LNCaP clone FGC (cell line): ENCODE measurements at regions not wholly inside any gene's neighbourhood (a gene's known extent, or its start where the extent isn't known, plus 50 kb on each side); places are given as distances from the start of the nearest gene placed in this dataset.
"Not testable (repeated sequence)": the region's sequence is repeated elsewhere in the genome, so short reads cannot be mapped to it uniquely, and the experiment has no call there.

Experiments used
- DNase-seq: peaks from one replicate; pipeline ENCODE4 v3.0.0-alpha.2; 2011; ENCODE audit warnings: low read depth
- H3K4me3 ChIP-seq: 2 replicates; pipeline ENCODE4 v1.5.1; 2011; ENCODE audit warnings: mild to moderate bottlenecking, low read depth, low read length, control low read depth
- CTCF ChIP-seq: IDR thresholded peaks from 2 replicates; pipeline ENCODE4 v1.5.1; 2012; ENCODE audit warnings: mild to moderate bottlenecking; ENCODE audit not compliant: control insufficient read depth, insufficient read depth; ENCODE audit errors: extremely low read depth

- H3K4me3 ChIP-seq, result no peak overlapping the region
- DNase-seq, result no peak
- no peak for TF ChIP-seq CTCF
These were observed 1158.8 kb upstream of the SORCS1 start for GRCh38 chr10:108323274-108323798.

GRCh38 chr10:108319434-108320222, 1155.1 kb upstream of the SORCS1 start:
- TF ChIP-seq CTCF, result no peak
- DNase-seq, result no peak
- no peak overlapping the region for H3K4me3 ChIP-seq

- not testable (repeated sequence) for DNase-seq
- peak overlapping the region; percentile 28 for H3K4me3 ChIP-seq
These were observed 1151.1 kb upstream of the SORCS1 start for GRCh38 chr10:108315636-108316035.

- H3K4me3 ChIP-seq, result no peak overlapping the region
- no peak for TF ChIP-seq CTCF
- no peak for DNase-seq
These were observed 1143.4 kb upstream of the SORCS1 start for GRCh38 chr10:108307925-108308312.

GRCh38 chr10:108307250-108307924, 1142.9 kb upstream of the SORCS1 start:
- DNase-seq, result no peak
- TF ChIP-seq CTCF, result no peak
- no peak overlapping the region for H3K4me3 ChIP-seq

- no peak overlapping the region for H3K4me3 ChIP-seq
- TF ChIP-seq CTCF, result no peak
- no peak for DNase-seq
These were observed 1138.6 kb upstream of the SORCS1 start for GRCh38 chr10:108303149-108303548.

- DNase-seq, result no peak
- TF ChIP-seq CTCF, result no peak
- H3K4me3 ChIP-seq, result no peak overlapping the region
These were observed 1136.5 kb upstream of the SORCS1 start for GRCh38 chr10:108301002-108301401.
